Peyer's patch (tissue), 4 donors: ENCODE measurements at regions not wholly inside any gene's neighbourhood (a gene's known extent, or its start where the extent isn't known, plus 50 kb on each side); places are given as distances from the start of the nearest gene placed in this dataset.

Experiments used
- CTCF ChIP-seq, 6 experiments: fragments of 450-650 bp in 4 of 6; fragments of 200-600 bp in 2 of 6; sonication (generic) in 1 of 6; IDR thresholded peaks; one replicate each; pipeline ENCODE4 v1.5.1; 2017 to 2019; ENCODE audit warnings: antibody characterized with exemption in 6 of 6, mild to moderate bottlenecking in 3 of 6, moderate library complexity in 1 of 6
- POLR2A ChIP-seq, 2 donors: fragments of 450-650 bp; IDR thresholded peaks; one replicate each; pipeline ENCODE4 v1.5.1; 2017; ENCODE audit warnings: antibody characterized with exemption in 2 of 2, mild to moderate bottlenecking in 2 of 2, moderate library complexity in 2 of 2

- TF ChIP-seq CTCF (IDR thresholded peaks at IDR 0.05) (no peak), POLR2A (IDR thresholded peaks at IDR 0.05) (no peak)
These were observed 683.5 kb upstream of the CA10 start for GRCh38 chr17:52841971-52842370.
